Hepatic stellate cell (primary cell): ENCODE measurements at regions not wholly inside any gene's neighbourhood (a gene's known extent, or its start where the extent isn't known, plus 50 kb on each side); places are given as distances from the start of the nearest gene placed in this dataset.
"Not testable (repeated sequence)": the region's sequence is repeated elsewhere in the genome, so short reads cannot be mapped to it uniquely, and the experiment has no call there.

Source experiments
- DNase-seq: peaks from one replicate; pipeline ENCODE4 v3.0.0; 2011; ENCODE audit warnings: low spot score

DNA sequence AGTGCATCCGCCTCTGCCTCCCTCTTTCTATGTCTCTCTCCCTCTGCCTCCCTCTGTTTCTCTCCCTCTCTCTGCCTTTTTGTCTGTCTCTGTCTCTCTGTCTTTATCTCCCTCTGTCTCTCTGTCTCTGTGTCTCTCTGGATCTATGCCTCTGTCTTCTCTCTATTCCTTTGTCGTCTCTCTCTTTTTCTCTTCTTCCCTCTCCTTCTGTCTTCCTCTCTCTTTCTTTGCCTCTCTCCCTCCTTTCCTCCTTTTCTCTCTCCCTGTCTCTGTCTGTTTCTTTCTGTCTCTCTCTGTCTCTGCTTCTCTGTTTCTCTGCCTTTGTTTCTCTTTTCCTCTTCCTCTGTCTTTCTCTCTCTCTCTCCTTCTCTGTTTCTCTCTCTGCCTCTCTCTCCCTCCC is 678.8 kb upstream of the NRP1 start:
- no peak for DNase-seq

DNA sequence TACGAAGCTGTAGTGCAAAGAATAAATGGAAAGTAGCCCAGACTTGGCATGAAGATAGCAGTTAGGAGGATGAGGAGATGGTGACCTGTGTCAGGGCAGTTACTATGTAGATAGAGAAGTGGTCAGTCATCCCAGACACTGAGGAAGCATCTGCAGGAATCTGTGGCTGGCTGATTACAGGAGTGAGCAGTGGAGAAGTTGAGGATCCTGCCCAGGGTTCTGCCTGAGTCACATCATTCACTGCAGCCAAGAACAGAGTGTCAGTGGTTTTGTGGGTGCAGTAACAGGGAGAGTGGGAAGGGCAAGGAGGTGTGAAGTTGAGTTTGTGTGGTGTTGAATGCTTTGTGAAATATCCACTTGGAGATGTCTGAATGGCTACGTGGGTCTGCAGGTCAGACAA is 676.4 kb upstream of the NRP1 start:
- no peak for DNase-seq

DNA sequence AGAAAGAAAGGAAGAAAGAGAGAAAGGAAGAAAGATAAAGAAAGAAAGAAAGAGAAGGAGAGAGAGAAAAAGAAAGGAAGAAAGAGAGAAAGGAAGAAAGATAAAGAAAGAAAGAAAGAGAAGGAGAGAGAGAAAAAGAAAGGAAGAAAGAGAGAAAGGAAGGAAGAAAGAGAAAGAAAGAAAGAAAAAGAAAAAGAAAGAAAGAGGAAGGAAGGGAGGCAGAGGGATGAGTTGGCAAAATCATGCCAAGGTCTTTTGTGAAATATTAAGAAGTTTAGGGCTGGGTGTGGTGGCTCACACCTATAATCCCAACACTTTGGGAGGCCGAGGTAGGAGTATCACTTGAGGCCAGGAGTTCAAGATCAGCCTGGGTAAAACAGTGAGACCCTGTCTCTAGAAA is 675.8 kb upstream of the NRP1 start:
- not testable (repeated sequence) for DNase-seq

DNA sequence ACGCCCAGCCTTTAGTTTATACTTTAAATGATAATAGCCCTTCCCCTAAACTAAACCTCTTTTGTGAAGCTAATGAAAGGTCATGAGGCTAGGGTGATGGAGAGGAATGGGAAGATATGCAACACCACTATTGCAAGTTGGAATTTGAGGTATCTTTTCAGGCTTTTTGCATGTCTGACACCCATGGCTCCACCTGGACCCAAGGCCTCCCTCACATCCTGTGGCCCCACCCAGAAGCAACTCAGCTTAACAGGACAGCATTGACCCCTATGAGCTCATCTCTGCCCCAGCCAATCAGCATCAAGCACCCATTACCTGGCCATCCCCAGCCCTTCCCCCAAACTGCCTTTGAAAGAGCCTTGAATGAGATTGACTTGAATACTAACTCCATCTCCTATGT is 674.2 kb upstream of the NRP1 start:
- no peak for DNase-seq

DNA sequence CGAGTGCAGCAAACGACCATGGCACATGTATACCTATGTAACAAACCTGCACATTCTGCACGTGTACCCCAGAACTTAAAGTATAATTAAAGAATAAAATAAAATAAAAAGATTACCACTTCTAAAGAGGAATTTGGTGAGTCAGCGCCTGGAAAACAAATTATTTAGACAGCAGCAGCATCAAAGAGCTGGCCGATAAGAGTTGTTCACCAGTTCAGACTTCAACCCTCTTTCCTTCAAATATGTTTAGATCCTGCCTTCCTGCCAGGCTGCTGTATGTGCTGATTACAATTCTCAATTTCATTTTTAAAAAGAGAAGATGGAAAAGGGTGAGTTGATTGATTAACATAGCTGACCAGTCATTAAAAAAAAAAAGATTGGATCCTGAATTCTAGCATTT is 672.0 kb upstream of the NRP1 start:
- no peak for DNase-seq

DNA sequence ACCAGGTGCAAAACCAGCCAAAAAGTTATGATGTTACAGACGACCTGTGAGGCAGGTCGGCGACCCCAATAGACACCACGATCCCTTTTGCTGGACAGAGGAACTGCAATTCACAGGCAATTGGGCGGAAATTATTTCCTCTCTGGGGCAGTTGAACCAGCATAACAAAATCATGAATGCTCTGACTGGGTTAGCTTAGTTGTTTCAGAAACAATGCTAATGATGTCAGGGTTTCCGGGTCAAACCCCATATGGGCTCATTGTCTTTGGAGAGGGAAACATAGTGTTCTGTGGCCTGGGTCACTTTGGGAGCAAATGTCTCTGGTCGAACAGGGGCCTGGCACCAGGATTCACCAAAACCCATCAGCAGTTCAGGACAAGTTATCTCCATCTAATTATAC is 669.1 kb upstream of the NRP1 start:
- no peak for DNase-seq

DNA sequence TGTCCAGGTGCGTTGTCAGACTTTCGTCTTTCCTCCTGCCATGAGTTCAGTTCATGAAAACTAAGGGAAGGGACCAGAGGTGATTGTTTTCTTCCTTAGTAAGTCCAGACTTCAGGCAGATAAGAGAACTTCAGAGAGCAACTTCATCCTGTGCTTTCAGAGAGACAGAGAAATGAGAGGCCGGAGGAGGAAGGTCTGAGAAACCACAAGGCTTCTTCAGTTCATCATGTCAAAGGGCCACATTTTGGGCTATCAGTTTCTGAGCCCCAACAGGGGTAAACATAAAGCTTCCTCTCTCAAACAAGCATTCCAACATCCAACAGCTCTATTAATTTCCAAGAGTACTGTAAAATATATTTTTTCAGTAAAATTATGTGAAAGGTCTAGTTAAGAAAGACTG is 668.4 kb upstream of the NRP1 start:
- no peak for DNase-seq

DNA sequence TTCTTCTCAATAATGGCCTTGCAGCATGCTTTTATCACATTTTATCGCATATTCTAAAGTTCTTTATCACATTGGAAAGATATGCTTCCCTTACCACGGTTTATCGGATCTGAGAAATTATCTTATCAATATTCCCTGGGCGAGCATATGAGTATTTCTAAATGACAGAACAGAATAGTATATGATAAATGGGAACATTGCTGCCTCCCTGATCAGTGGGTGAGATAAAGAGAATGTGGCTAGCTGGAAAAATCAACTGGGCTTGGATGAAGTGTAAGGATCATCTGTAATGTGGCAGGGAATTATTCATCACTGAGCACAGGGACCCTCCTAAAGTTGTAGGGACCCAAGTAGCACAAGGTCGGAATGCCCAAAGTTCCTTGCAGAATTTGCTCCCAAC is 667.4 kb upstream of the NRP1 start:
- no peak for DNase-seq

DNA sequence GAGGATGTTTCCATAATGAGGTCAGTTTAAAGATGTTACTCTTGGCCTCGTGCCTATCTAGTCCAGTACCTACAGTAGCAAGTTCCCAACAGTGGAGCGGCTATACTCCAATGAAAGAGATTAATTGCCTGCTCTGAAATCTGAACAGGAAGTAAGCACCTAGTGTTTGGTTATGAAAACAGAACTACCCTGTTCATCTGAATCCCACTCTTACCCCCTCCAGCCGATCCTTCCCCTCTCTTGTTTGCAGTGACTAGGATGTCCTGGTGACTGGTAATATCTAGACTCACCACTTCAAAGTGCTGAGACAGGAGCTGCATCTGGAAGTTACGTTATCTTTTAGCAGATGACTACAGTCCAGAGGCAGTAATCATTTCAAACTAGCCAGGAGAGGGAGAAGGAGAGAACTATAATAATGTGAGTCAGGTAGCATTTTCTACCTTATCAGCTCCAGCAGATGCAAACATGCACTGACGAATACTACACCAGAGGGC is 666.7 kb upstream of the NRP1 start:
- DNase-seq: no peak

DNA sequence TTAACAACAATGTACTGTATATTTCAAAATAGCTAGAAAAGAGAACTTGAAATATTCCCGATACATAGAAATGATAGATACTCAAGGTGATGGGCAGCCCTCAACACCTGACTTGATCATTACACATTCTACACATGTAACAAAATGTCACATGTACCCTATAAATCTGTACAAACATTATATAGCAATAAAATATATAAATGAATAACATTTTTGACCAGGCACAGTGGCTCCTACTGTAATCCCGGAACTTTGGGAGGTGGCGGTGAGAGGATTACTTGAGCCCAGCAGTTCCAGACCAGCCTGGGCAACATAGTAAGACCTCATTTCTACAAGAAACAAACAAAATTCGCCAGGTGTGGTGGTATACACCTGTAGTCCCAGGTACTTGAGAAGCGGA is 659.5 kb upstream of the NRP1 start:
- no peak for DNase-seq

DNA sequence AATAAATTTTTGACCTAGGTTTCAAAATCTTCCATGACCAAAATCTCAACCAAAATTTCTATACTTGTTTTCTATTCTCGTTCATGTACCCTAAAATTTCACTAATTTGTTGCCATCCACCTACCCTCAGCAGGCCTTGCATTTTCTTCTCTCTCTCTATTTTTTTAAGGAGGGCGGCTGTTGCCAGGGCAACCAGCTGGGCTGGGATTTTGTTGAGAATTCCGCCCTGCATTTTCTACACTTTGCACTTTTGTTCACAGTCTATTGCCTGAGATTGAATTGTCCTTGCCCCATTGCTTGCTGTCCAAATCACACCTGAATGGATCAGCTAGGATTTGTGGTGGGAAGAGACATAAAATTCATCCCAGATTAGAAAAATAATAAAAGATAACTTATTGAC is 657.5 kb upstream of the NRP1 start:
- DNase-seq: no peak

DNA sequence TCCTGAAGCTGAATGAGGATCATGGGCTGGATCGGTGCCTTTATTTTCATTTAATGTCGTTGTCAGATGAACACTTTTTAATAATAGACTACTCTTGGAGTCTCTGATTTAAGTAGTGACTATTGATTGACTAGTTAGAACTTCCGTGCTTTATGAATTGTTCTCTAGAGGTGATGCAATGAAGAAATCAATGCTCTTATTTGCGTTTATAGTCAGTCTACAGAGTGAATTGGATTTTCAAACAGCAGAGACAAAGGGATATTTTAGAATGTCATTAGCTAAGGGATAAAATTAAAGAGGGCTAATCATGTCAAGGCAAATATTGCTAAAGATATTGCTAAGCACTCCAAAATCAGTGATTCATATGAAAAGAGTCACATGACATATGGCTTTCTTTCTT is 652.0 kb upstream of the NRP1 start:
- DNase-seq: no peak

DNA sequence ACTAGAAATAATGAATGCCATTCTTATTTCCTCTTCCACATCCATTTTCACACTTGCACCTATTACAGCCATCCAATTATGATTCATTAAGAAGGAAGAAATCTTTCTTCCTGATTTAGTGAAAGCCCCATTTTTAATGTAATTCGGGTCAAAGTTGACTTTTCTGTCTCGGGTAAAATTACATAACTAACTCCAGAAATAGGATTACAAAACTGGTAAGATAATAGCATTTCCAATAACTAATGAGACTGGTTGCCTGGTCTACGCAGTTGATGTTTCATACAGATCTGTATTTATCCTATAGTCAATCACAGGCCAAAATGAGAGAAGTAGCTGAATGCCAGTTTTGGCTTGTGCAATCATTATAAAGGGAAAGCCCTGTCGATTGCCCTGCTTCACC is 651.5 kb upstream of the NRP1 start:
- no peak for DNase-seq

DNA sequence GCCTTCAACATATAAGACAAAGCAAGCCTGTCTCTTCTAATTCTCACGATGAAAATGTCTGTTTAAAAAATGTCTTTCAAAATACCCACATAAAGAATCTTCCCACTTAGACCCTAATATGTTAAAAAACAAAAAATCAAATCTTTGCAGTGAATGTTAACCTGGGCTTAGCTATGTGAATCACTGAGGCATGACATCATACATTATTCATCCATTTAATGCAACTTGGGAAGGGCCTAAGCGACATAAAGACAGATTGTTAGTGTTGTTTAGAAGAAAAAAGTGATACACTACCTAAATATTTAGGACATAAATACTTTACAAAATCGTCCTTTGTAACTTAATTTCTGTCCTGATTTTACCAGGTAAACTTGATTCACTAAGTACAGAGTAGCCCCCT is 648.5 kb upstream of the NRP1 start:
- DNase-seq: no peak

DNA sequence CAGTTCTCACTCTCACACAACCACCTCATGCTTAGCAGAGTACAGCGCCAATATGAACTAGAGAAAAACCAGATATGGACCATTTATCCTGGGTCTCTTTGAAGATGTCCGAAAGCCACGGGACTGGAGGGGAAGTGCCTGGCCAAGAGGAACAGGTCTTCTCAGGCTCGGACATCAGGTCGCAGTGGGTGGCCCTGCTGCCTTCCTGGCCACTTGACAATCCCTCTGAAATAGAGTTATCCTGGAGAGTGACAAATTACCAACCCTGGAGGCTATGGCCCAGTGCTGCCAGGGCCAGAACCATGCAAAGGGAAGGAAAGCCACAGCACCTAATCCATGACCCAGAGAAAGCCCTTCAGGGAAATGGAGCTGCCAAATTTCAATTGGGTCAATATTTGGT is 646.8 kb upstream of the NRP1 start:
- DNase-seq: no peak

DNA sequence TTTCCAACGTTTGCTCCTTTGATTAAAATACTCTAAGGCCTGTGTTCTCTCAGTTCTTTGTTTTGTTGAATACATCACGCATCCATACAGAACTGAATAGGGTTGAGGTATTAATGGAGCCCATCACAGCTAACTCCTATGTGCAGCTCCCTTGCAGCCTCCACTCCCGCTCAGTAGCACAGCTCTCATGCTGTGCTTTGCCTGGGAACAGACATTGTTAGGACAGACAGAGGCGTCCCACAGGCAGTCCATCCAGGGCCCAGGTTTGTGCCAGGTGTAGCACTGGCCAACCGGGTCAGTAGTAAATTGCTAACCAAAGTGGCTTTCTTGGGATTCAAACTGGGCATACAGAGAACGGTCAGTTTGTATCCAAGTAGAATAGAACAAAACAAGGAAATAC is 644.7 kb upstream of the NRP1 start:
- no peak for DNase-seq

DNA sequence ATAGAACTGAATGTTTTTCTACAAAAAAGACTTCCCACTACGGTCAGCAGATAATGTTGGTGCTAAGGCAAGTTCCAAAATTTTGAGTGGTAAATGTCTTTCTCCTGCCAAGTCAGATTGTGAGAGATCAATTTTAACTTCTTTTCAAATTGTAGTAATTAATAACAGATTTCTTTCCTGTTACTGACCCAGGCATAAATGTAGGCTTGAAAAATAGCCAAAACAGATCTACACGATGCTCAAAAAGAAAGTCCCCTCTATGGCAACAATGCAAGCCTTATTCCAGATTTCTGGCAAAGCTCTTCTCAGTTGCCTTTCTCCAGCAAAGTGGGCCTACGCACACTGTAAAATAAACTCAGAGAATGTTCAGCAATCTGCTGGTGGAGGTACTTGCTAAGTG is 641.0 kb upstream of the NRP1 start:
- DNase-seq: no peak

DNA sequence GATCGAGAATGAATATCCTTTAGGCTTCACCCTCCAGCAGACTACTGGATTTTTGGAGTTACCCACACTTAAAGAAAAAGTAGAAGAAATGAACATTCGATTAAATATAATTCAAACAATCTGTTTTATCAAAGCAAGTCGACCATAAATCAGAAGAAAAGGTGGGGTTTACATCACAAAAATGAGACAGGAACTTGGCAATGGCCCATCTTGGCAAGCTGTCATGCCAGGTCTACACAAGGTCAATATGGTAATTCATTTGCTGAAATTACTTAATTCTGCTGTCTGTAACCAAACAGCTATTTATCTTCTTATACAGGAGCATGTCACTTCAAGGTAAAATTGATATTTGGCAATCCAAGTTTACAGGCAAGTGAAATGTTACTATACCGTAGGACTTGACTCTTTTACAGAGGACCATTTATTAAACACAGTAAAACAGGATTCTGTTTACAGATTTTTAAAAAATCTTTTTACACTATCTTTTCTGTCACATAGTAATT is 640.6 kb upstream of the NRP1 start:
- no peak for DNase-seq

DNA sequence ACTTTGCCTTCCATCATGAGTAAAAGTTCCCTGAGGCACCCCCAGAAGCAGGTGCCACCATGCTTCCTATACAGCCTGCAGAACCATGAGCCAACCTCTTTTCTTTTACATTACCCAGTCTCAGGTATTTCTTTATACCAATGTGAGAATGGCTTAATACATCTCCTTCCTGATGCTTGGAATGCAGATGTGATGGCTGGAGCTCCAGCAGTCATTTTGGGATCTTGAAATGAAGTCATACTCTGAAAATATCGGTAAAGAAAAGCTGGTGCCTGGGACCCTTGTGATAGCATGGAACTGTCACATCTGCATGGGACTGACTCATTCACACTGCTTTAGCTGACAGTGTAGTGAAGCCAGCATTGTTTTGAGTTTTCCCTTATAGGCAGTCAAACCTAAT is 634.5 kb upstream of the NRP1 start:
- DNase-seq: no peak

DNA sequence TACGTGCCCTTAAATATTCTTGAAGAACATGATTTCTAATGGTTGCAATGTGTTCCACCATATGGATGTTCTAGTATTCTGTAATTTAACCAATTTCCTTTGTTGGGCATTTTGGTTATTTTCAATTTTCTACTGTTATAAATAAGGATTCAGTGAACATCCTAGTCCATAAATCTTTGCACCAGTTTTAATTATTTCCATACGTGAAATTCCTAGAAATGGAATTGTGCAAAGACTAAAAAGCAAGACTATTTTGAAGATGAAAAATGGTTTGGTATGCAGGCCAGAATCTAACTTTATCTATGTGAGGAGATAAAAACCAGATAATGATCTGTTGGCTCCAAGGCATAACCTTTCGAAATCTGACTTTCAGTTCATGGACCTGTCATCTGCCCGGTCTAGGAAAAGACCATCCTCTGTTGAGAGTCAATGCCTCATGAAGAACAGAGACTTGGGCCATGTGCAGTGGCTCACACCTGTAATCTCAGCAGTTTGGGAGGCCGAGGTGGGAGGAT is 633.2 kb upstream of the NRP1 start:
- DNase-seq: no peak

DNA sequence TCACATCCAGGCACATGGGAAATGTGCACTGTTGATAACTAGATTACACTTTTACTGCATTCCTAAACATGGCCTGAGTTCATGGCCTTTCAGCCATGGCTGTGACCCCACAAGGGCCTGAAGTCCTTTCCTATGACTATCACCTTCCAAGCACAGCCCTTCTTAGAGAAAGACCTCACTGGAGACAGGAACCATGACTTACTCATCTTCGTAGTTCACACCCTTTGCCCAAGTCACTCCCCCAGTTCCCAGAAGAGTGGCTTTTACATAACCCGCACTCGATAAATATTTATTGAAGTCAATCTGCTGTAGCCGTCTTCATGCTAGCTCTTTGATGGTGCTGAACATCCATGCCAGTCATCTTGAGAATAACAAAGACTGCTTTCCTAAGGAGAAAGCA is 632.5 kb upstream of the NRP1 start:
- no peak for DNase-seq

DNA sequence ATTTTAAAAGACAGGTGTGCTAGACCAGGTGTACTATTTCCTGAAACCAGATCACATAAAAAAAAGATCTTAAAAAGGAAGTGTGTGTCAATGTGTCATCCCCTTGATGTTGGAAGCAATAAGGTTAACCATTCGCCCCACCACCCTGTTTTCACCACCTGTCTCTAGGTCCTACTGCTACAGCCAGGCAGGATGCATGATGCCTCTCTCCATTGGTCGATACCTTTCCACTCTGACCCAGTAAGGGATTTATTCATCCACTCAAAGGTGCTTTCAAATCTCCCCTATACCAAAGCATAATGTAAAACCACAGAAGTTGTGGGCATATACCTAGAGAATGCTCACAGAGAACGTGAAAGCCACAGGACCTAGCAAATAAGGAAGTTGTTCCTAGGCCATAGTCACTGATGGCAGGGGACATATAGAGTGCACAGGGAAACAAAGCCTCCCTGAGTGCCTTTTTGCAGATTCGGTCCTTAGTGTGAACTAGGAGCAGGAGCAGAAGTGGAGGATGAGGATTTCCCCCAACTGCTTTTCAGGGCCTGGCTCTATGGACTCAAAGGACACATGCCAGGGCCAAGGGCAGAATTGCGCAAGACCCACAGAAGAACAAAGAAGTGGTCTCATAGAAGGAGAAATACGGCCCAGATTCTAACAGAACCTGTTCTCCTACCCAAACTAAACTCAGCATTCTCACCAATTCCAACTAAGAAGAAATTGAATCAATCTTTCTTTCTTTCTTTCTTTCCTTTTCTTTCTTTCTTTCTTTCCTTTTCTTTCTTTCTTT is 631.5 kb upstream of the NRP1 start:
- DNase-seq: no peak

DNA sequence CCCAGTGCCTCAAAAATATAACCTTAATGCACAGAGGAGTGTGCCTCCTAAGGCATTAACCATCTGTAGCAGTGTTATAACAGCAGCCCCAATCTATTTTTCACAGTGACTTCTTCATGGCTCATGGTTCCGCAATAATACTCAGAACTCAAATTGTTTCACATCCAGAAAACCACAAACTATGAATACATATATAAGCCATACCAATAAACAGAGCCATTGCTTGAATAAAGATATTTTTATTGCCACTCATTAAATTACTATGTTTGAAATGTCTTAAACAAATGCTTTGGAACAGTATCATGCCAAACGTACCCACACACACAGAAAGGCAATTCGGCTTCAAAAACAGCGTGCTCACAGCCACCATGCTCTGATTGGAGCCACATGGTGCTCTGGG is 629.3 kb upstream of the NRP1 start:
- no peak for DNase-seq

DNA sequence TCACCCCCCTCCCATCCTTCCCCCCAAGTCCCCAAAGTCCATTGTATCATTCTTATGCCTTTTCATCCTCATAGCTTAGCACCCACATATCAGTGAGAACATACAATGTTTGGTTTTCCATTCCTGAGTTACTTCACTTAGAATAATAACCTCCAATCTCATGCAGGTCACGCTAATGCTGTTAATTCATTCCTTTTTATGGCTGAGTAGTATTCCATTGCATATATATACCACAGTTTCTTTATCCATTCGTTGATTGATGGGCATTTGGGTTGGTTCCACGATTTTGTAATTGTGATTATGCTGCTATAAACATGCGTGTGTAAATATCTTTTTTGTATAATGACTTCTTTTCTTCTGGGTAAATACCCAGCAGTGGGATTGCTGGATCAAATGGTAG is 621.9 kb upstream of the NRP1 start:
- DNase-seq: not testable (repeated sequence)
